Breast epithelium (tissue), 4 donors: ENCODE measurements at regions not wholly inside any gene's neighbourhood (a gene's known extent, or its start where the extent isn't known, plus 50 kb on each side); places are given as distances from the start of the nearest gene placed in this dataset.
A peak's percentile ranks its signal among the peaks of the same experiment; 100 is the strongest.

Experiments
- DNase-seq, 2 donors: peaks; one replicate each; pipeline ENCODE4 v3.0.0-alpha.2; 2019; ENCODE audit warnings: low spot score in 2 of 2
- H3K27ac ChIP-seq, 2 donors: fragments of 200-600 bp; sonication (generic) in 1 of 2; one replicate each; pipeline ENCODE4 v1.5.1; 2016 to 2019; ENCODE audit warnings: mild to moderate bottlenecking in 1 of 2
- H3K27me3 ChIP-seq, 2 donors: fragments of 200-600 bp; sonication (generic) in 1 of 2; one replicate each; pipeline versions ENCODE4 v1.5.1 to v1.6.0; 2017 to 2019; ENCODE audit warnings: control low read depth in 1 of 2, mild to moderate bottlenecking in 1 of 2
- H3K36me3 ChIP-seq: fragments of 200-600 bp; one replicate; pipeline ENCODE4 v1.5.1; 2019
- H3K4me1 ChIP-seq, 2 donors: fragments of 200-600 bp; sonication (generic); one replicate each; pipeline ENCODE4 v1.5.1; 2016 to 2019; ENCODE audit warnings: control low read depth in 1 of 2
- H3K4me3 ChIP-seq, 3 donors: fragments of 200-600 bp; sonication (generic); 1 replicate in 2 of 3; 2 replicates in 1 of 3; pipeline ENCODE4 v1.5.1; 2016 to 2019; ENCODE audit warnings: mild to moderate bottlenecking in 3 of 3, moderate library complexity in 2 of 3
- H3K9me3 ChIP-seq, 2 donors: fragments of 200-600 bp; sonication (generic) in 1 of 2; one replicate each; pipeline ENCODE4 v1.5.1; 2016 to 2019; ENCODE audit warnings: control low read depth in 1 of 2
- POLR2A ChIP-seq: fragments of 450-650 bp; IDR thresholded peaks from one replicate; pipeline ENCODE4 v1.6.1; 2016; ENCODE audit warnings: antibody characterized with exemption, mild to moderate bottlenecking, moderate library complexity
- POLR2AphosphoS5 ChIP-seq, 3 donors: sonication (generic); formaldehyde crosslinking; IDR thresholded peaks; one replicate each; pipeline ENCODE4 v1.6.1; 2017; ENCODE audit warnings: antibody characterized with exemption in 3 of 3
- intact Hi-C: fragments of 100-400 bp; cut with DNase I; formaldehyde crosslinking; loops from one replicate; pipeline ENCODE4 v1.15.1; 2023; ENCODE audit warnings: low total_unique reads
- TF ChIP-seq, protein P1 (sequence below), 3 donors: fragments of 450-650 bp; IDR thresholded peaks; one replicate each; pipeline ENCODE4 v1.5.1; 2016 to 2017; ENCODE audit warnings: antibody characterized with exemption in 3 of 3, mild to moderate bottlenecking in 3 of 3, moderate library complexity in 3 of 3

DNA sequence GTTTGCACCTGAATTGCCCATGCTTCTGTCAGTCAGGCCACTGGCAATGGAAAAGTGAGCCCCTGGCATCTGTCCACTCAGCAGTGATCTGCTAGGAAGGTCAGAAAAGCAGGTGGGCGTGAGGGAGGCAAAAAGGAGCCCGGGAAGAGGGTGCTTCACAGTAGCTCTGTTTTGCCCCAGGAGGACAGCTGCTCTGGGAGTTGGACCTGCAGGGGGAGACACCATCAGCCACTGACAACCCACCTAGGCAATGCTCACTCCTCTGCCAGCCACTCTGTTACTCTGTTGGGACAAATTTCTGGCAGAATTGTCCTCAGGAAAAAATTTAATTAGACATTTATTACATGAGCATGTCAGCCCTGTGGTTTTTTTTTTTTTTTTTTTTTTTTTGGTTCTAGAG lies 146.4 kb downstream of the LRIG2 start:
- Histone ChIP-seq H3K4me3 (no peak overlapping the region), H3K36me3 (no peaks in the 10 kb centered on the region), H3K27ac (no peak overlapping the region), H3K4me1 (no peaks in the 10 kb centered on the region), H3K9me3 (peaks cover 4 to 7% of the 10 kb centered on the region in 2 donors), H3K27me3 (no peaks in the 10 kb centered on the region)
- intact Hi-C loops, result no loop called here
- no peak for TF ChIP-seq POLR2AphosphoS5 (IDR thresholded peaks at IDR 0.05)
- no peak for TF ChIP-seq POLR2A
- TF ChIP-seq, protein P1, sequence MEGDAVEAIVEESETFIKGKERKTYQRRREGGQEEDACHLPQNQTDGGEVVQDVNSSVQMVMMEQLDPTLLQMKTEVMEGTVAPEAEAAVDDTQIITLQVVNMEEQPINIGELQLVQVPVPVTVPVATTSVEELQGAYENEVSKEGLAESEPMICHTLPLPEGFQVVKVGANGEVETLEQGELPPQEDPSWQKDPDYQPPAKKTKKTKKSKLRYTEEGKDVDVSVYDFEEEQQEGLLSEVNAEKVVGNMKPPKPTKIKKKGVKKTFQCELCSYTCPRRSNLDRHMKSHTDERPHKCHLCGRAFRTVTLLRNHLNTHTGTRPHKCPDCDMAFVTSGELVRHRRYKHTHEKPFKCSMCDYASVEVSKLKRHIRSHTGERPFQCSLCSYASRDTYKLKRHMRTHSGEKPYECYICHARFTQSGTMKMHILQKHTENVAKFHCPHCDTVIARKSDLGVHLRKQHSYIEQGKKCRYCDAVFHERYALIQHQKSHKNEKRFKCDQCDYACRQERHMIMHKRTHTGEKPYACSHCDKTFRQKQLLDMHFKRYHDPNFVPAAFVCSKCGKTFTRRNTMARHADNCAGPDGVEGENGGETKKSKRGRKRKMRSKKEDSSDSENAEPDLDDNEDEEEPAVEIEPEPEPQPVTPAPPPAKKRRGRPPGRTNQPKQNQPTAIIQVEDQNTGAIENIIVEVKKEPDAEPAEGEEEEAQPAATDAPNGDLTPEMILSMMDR (IDR thresholded peaks at IDR 0.05), result no peak
- DNase-seq, result no peak

DNA sequence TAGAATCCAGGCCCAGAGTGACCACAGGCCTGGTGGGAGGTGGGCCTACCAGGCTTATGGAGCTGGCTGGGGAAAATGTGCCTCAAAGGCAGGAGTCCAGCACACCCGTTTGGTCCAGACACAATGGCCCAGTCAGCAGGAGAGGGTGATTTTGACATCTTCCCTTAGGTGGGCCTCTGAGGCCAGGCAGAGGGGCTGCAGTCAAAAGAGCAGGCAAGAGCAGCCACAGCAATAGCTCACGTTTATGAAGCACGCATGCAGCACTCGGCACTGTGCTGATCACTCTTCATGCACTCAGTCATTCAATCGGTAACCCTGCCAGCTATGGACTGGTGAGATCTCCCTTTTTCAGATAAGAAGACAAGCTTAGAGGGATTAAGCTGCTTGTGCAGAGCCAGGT lies 146.8 kb downstream of the LRIG2 start:
- TF ChIP-seq POLR2A, result no peak
- TF ChIP-seq, protein P1 (IDR thresholded peaks at IDR 0.05), result no peak
- no peak for TF ChIP-seq POLR2AphosphoS5 (IDR thresholded peaks at IDR 0.05)
- H3K9me3 ChIP-seq, result peaks cover 3 to 4% of the 10 kb centered on the region in 2 donors
- intact Hi-C loops, result no loop called here
- no peak overlapping the region for H3K27ac ChIP-seq
- no peak overlapping the region for H3K4me3 ChIP-seq
- no peak for DNase-seq
- no peaks in the 10 kb centered on the region for H3K27me3 ChIP-seq
- no peaks in the 10 kb centered on the region for H3K4me1 ChIP-seq
- H3K36me3 ChIP-seq, result no peaks in the 10 kb centered on the region

DNA sequence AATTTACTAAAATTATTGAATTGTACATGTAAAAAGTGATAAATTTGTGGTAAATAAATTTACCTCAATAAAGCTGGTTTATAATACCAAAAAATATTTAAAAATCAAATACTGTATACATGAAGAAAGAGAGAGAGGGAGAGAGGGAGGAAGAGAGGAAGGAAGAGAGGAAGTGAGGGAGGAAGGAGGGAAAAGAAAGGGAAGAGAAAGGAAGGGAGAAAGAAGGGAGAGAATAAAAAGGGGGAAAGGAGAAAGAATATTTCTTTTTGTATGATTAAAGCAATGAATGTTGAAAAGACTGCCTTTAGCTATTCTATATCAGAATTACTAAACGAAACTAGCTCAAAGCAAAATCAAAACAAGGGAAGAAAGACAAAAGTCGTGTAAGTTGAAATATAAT lies 150.0 kb downstream of the LRIG2 start:
- H3K36me3 ChIP-seq, result no peaks in the 10 kb centered on the region
- H3K9me3 ChIP-seq, result no peaks in the 10 kb centered on the region
- no peak overlapping the region for H3K4me3 ChIP-seq
- DNase-seq, result no peak
- TF ChIP-seq POLR2AphosphoS5 (IDR thresholded peaks at IDR 0.05), result no peak
- TF ChIP-seq, protein P1 (IDR thresholded peaks at IDR 0.05), result no peak
- TF ChIP-seq POLR2A, result no peak
- H3K4me1 ChIP-seq, result no peaks in the 10 kb centered on the region
- intact Hi-C loops, result no loop called here
- H3K27ac ChIP-seq, result no peak overlapping the region
- H3K27me3 ChIP-seq, result no peaks in the 10 kb centered on the region

DNA sequence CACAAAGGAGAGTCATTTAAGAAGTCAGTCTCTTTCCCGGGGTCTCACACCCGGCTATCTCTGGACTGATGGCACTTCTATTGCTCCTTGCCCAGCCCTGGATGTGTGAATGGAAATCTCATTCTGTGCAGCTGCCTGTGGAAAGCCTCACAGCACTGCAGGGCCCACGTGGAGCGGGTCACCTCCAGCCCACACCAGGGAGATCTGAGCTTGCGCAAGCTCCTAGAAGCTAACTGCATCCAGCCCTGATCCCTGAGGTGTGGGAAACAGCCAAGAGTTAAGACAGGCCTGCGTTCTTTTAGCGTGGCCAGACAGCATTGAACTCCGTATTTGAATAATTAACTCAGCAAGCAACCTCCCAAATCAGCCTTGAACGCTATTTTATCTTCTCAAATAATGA lies 150.5 kb downstream of the LRIG2 start:
- DNase-seq, result no peak
- no peaks in the 10 kb centered on the region for H3K9me3 ChIP-seq
- no peak overlapping the region for H3K4me3 ChIP-seq
- no peaks in the 10 kb centered on the region for H3K36me3 ChIP-seq
- intact Hi-C loops, result no loop called here
- TF ChIP-seq, protein P1 (IDR thresholded peaks at IDR 0.05), result no peak
- no peak for TF ChIP-seq POLR2AphosphoS5 (IDR thresholded peaks at IDR 0.05)
- no peak for TF ChIP-seq POLR2A
- no peaks in the 10 kb centered on the region for H3K4me1 ChIP-seq
- H3K27me3 ChIP-seq, result no peaks in the 10 kb centered on the region
- peak overlapping the region in 1 of 2 donors; percentile 8 for H3K27ac ChIP-seq

- Histone ChIP-seq H3K27ac (peak overlapping the region in 1 of 2 donors; percentile 39), H3K4me3 (no peak overlapping the region), H3K36me3 (no peaks in the 10 kb centered on the region), H3K27me3 (no peaks in the 10 kb centered on the region), H3K4me1 (no peaks in the 10 kb centered on the region), H3K9me3 (no peaks in the 10 kb centered on the region)
- intact Hi-C loops, result no loop called here
- TF ChIP-seq, protein P1 (IDR thresholded peaks at IDR 0.05), result no peak
- TF ChIP-seq POLR2A, result no peak
- no peak for TF ChIP-seq POLR2AphosphoS5 (IDR thresholded peaks at IDR 0.05)
- no peak for DNase-seq
These were observed 153.2 kb downstream of the LRIG2 start for GRCh38 chr1:113226148-113226547.
